Right ventricle myocardium inferior (tissue), 1 donor: ENCODE measurements at regions not wholly inside any gene's neighbourhood (a gene's known extent, or its start where the extent isn't known, plus 50 kb on each side); places are given as distances from the start of the nearest gene placed in this dataset.
"Not testable (repeated sequence)": the region's sequence is repeated elsewhere in the genome, so short reads cannot be mapped to it uniquely, and the experiment has no call there.

Experiments used
- ATAC-seq: fragments of 200-7000 bp; cut with Tn5 transposase; one replicate; pipeline ENCODE4 v1.9.1; 2020; ENCODE audit warnings: mild to moderate bottlenecking, moderate library complexity
- DNase-seq: peaks from one replicate; pipeline ENCODE4 v3.0.0; 2021; ENCODE audit errors: missing footprints
- intact Hi-C: fragments of 100-400 bp; cut with DNase I; formaldehyde crosslinking; loops from one replicate; pipeline ENCODE4 v1.11.0; 2022
- donor health status: DM: no; HTN: yes; CAD: no; lungs with severe emphysema.

DNA sequence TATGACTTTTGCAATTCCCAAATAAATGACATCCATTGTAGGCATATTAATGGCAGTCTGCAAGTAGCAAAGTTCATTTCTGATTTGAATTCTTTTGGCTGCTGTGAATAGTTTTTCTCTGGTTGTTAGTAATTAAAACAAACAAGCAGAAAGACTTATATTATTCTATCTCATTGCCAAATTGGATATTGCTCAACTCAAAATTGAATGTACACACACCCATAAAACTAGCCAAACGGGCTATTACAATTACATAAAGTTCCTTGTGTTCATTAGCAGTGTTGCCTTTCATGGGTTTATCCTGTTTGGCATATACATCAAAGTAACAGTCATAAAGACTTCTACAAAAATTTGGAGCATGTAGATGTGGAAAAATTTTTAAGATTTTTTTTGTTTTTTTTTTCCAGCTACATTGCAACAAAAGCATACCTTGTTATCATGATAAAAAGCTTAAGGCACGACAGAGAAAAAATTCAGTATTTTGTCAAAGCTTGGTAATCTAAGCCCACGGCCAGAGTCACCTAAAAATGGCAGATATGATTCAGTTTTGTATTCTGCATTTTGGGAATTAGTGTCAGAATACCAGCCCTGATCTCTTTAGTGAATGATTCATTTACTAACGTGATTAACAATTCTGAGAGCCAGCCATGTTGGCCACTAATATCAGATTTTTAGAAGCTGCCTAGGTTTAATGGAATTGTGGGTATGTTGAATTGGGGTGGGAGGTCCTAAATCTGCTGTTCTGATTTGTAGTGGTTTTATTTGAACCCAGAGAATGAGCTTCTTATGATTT is 108.4 kb downstream of the KLF5 start:
- no peak for ATAC-seq
- no peak for DNase-seq
- intact Hi-C loops, result no loop called here

DNA sequence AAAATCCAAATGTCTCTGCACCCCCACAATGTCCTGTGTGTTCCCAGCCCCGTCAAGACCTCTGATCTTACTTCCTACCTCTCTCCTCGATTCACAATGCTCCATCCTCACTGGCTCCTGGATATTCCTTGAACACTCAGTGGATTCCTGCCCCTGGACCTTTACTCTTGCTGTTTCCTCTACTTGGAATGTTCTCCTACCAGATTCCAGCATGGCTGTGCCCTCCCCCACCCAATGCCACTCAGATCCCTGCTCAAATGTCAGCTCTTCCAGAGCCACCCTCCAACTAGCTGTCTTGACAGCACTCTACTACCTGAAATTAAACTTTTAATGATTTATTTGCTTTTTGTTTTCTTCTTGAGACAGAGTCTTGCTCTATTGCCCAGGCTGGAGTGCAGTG is 107.4 kb downstream of the KLF5 start:
- ATAC-seq (no peak), DNase-seq (no peak)
- intact Hi-C loops, result no loop called here

DNA sequence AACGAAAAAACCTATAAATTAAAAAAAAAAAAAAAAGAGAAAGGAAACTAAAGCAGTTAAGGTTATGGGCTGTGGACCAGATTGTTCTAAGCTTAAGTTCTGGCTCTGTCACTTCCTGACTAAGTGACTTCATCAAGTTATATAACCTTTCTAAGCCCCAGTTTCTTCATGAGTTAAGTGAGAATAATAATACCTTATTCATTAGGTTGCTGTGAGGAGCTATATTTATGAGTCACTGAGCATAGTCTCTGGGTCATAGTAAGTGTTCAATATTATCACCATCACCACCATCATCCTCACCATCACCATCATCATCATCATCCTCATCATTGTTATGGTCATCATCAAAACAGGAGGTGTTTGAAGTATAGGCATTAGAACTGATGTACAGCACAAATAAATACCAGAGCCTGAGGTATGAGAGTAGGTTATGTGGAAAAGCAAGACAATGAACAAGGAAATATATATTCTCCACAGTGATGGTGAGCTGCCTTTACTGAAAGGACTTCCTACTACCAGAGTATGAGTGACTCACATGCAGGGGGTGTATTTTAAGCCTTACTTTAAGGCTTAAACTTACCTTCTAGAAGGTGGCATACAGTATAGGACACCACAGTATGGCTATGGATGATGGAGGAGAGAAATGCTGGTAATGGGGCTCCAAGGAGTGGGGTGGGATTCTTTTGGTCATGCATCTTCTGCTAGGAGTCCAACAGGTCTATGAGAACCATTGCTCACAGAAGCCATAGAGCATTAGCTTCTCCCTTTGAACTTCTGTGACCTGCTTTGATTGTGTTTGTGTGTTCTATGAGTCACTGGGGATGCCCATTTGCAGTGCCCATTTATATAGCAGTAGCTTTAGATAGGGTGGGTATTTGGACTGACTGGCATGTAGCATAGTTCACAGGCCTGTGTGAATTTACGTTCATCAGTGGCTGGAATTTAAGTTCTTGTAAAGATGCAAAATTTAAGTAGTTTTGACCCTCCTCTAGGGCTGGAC is 104.4 kb downstream of the KLF5 start:
- ATAC-seq (no peak), DNase-seq (no peak)
- intact Hi-C loops, result no loop called here

DNA sequence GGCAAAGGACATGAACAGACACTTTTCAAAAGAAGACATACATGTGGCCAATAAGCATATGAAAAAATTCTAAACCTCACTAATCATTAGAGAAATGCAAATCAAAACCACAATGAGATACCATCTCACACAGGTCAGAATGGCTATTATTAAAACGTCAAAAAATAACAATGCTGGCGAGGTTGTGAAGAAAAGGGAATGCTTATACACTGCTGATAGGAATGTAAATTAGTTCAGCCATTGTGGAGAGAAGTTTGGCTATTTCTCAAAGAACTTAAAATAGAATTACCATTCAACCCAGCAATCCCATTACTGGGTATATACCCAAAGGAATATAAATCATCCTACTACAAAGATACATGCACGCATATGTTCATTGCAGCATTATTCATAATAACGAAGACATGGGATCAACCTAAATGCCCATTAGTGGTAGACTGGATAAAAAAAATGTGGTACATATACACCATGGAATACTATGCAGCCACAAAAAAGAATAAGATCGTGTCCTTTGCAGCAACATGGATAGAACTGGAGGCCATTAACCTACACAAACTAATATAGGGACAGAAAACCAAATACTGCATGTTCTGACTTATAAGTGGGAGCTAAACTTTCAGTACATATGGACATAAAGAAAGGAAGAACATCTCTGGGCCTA is 101.7 kb downstream of the KLF5 start:
- ATAC-seq, intact Hi-C loops, DNase-seq: not testable (repeated sequence)

DNA sequence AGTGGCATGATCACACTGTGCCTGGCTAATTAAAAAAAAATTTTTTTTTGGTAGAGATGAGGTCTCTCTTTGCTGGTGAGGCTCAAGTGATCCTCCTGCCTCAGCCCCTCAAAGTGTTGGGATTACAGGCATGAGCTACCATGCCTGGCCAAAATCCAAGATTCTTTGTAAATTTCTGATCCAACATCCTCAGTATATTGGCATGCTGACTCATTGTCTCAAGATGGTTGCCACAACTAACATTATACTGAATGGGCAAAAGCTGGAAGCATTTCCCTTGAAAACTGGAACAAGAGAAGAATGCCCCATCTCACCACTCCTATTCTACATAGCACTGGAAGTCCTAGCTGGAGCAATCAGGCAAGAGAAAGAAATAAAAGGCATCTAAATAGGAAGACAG is 100.0 kb downstream of the KLF5 start:
- ATAC-seq (no peak), DNase-seq (no peak)
- intact Hi-C loops, result no loop called here

DNA sequence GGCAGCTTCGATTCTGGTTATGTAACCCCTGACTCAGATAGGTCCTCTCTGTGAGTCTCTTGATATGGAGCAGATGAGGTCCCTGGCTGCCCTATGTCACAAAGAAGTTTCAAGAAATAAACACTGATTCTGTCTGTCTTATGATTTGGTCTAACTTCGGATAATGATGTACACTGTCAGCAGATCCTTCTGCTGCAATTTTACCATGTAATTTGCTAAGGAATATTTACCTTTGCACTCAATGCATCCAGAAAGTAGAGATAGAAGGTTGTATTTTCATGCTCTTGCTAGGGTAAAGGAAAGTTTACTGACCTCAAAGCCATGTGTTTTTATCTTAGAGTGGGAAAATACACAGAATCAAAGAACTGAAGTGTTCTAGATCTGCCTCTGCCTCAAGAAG is 98.2 kb downstream of the KLF5 start:
- intact Hi-C loops, result no loop called here
- DNase-seq, result no peak
- no peak for ATAC-seq

DNA sequence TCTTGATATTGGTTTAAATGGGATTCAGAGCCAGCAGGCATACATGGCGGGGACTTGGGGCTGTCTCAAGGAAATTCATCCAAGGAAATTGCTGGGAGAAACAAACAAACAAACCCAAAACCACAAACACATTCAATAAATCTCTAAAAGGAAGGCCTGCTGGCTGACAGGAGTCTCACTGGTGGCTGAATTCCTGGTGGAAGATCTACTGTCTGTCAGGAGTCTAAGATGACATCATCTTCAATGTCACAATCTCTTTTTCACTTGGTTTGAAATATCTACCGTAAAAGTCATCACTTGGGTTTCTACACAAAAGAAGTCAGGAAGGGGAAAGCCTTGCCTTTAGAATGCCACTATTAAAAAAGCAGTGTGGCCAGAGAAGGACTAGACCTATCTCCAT is 87.9 kb downstream of the KLF5 start:
- intact Hi-C loops, result no loop called here

DNA sequence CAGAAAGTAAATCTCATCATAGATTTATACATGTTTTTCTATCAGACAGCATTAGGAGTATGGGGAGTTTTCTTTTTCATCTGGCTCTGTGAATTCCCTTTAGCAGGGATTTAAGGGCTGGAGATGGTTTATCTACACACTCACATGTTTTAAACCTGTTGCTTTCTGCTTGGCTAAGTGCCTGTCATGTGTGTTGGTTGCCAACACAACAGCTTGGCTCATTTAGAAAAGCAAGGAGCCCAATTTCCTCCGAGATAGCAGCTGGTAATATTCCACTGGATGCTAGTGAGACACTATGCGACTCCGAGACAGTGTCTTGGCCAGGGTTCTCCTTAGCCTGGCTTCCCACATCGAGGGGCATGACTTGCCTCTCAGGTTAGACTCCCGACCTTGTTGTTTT is 83.3 kb downstream of the KLF5 start:
- DNase-seq, result no peak
- no peak for ATAC-seq
- intact Hi-C loops, result no loop called here

More for the DNA sequence above, 87.9 kb downstream of the KLF5 start:
- ATAC-seq, result no peak
- DNase-seq, result no peak

DNA sequence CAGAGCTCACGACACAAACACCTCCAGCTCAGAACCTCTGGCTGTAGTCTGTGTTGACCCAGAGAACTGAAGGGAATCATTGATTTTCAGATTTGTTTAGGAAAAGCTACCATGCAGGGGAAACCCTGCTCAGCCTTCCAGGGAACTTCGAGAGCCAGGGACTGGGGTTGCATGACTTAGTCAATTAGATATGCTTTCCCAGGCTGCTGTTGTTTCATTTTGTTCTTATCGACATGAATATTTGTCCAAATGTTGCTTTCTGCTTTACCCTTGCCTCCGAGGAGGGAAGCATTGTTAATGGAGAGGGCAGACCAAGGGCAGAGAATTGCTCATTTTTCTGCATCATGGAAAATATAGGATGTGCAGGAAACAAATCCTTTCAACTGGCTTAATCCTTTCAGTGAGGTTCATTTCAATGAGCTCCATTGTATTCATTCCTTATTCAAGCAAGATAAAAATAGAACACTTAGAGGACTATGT is 82.5 kb downstream of the KLF5 start:
- intact Hi-C loops, result no loop called here
- ATAC-seq (no peak), DNase-seq (no peak)

DNA sequence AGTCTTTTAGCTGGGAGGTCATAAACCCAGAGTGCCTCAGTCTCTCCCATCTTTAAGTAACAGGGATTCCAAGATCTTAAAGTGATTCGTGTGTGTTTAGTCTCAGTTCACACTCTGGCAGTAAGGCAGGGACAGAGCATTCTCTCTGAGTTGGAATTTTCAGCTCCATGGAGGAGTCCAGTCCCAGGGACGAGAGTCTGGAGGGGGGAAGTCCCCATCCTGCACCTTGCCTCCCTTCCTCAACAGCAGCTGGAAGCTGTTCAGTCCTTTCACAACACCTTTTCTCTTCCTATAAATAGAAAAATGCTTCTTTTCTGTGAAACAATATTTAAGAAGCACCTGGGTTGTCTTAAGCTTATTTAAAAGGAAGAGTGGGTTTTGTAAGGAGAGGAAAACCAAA is 82.0 kb downstream of the KLF5 start:
- intact Hi-C loops, result no loop called here
- DNase-seq (no peak), ATAC-seq (no peak)

DNA sequence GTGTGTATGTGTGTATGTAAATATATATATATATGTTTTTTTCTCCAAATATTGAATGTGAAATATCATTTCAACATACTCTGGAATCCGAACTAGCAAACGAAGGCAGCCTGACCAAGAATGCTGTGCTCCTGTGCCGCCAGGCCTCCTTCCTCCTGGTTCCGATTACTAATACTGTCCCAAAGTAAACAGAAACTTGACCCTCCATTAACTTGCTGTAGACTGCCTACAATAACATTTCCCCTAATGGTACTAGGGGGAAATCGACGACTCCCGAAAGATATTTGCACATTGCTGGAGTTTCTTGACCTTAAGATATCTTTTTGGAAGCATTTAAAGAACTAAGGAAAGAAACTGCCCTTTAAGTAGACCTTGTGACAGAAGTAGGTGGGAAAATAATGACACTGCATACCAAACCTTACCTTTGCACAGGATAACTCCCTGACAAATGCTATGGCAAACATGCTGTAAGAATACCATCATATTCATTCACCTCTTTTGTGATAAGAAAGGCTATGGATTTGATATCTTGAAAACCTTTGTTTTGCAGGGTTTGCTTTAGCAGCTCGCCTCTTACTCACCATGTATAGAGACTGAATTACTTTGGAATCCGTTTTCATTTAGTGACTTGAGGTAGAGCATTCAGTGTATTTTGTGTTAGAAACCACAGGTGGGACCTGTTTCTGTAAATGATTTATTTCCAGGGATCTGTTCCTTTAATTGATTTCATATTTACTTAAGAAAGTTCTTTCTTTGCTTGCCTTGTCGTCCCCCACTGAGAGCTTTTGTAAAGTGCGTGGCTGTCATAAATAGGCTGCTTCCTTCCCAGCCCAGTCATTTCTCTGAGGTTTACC is 80.1 kb downstream of the KLF5 start:
- DNase-seq (no peak), ATAC-seq (no peak)
- intact Hi-C loops, result no loop called here

DNA sequence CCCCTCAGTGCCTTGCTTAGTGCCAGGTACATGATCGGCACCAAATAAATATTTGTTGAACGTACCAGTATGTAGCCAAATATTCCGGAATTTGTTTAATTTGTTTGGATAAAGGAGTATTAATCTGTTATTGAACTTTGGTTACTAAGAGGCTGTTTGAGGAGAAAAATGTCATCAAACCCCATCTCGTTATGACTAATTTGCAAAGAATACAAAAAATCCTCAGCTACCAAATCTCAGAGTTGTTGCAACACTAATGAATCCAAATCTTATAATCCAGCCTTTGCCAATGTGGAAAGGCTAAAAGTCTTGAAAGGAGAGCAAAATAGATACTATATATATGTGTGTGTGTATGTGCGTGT is 79.5 kb downstream of the KLF5 start:
- DNase-seq (no peak), ATAC-seq (no peak)
- intact Hi-C loops, result no loop called here

DNA sequence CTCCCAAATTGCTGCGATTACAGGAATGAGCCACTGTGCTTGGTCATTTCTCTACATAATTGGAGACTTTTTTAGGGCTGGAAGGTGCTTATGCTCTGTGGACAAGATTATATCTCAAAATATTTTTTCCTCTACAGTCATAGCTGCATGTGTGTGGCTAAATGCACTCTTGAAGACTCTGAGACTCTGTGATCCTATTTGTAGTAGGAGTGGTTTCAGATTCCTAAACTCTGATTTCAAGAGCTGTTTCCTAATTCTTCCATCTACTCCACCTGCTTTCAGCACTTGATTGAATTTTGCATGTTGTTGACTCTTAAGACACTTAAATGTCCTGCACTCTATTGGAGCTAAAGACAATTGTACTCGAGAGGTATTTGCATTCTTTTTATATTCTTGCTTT is 78.0 kb downstream of the KLF5 start:
- intact Hi-C loops, result no loop called here
- ATAC-seq (no peak), DNase-seq (no peak)

DNA sequence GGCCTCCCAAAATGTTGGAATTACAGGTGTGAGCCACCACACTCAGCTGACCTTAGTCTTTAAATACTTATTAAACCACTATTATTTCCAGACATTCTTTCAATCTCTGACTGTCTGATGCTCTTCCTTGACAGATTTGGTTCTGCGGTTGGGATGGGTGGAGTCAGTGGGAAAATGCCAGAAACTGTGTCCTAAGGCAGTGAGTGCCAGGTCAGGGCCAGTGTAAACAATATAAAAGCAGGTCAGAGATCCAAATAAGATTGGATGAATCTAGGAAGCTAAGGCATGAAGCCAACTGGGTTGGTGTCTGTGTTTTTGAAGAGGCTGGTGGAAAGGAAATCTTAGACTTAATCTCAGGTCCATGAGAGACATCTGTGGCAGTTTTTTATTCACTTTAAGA is 74.7 kb downstream of the KLF5 start:
- intact Hi-C loops, result no loop called here
- DNase-seq (no peak), ATAC-seq (no peak)

DNA sequence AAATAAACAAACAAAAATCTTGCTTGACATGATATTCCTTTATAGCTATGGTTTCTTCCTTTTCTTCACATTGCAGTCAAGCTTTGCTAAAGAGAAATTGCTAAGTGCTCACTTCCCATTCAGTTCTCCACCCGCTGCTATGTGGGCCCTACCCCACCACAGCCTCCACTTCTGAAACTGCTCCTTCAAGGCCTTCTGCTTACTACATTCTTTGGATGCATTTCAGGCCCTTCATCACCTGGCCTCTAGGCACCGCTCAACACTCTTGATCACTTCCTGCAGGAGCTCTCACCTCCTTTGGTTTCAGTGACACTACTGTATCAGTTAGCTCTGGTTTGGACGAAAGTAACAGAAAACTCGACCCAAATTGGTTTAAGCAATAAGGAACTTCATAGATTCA is 72.4 kb downstream of the KLF5 start:
- no peak for ATAC-seq
- DNase-seq, result no peak
- intact Hi-C loops, result no loop called here

DNA sequence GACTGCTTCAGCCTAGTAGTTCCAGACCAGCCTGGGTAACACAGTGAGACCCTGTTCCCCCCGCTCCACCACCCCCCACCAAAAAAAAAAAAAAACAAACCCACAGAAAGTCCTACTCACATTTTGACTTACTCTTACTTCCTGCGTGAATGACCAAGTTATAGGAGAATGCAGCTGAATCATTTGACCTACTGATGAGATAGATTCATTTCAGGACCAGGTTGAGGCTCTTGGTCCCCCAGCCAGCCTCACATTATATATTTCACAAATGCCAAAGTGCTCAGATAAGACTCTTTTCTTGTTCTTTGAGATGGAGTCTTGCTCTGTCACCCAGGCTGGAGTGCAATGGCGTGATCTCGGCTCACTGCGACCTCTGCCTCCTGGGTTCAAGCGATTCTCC is 70.2 kb downstream of the KLF5 start:
- intact Hi-C loops, result no loop called here
- ATAC-seq (no peak), DNase-seq (no peak)
